SK-N-SH treated with all-trans-retinoic acid at 6 μM for 48 hours (cell line): ENCODE measurements at regions not wholly inside any gene's neighbourhood (a gene's known extent, or its start where the extent isn't known, plus 50 kb on each side); places are given as distances from the start of the nearest gene placed in this dataset.

Experiments
- PATZ1 ChIP-seq: fragments of 250-450 bp; sonication (Bioruptor Pico); IDR thresholded peaks from 2 replicates; pipeline ENCODE4 v1.8.0; 2020; ENCODE audit warnings: mild to moderate bottlenecking, moderate library complexity, borderline replicate concordance
- POU6F1 ChIP-seq: fragments of 250-450 bp; sonication (Bioruptor Pico); IDR thresholded peaks from 2 replicates; pipeline ENCODE4 v1.8.0; 2021; ENCODE audit warnings: low read depth, mild to moderate bottlenecking, moderate library complexity, borderline replicate concordance
- RARB ChIP-seq: fragments of 250-450 bp; sonication (Bioruptor Pico); IDR thresholded peaks from 2 replicates; pipeline ENCODE4 v1.8.0; 2021; ENCODE audit warnings: mild to moderate bottlenecking, moderate library complexity
- SNAI2 ChIP-seq: fragments of 250-450 bp; sonication (Bioruptor Pico); IDR thresholded peaks from 2 replicates; pipeline ENCODE4 v1.5.0; 2020; ENCODE audit warnings: mild to moderate bottlenecking, moderate library complexity
- ZFP3 ChIP-seq: fragments of 250-450 bp; sonication (Bioruptor Pico); IDR thresholded peaks from 2 replicates; pipeline ENCODE4 v1.5.0; 2020; ENCODE audit warnings: mild to moderate bottlenecking, moderate library complexity
- ZFP30 ChIP-seq: fragments of 450-650 bp; formaldehyde crosslinking; IDR thresholded peaks from 2 replicates; pipeline ENCODE4 v1.5.0; 2022; ENCODE audit warnings: mild to moderate bottlenecking, moderate library complexity
- ZNF565 ChIP-seq: fragments of 450-650 bp; formaldehyde crosslinking; conservative IDR thresholded peaks from 2 replicates; pipeline ENCODE4 v1.5.0; 2020; ENCODE audit warnings: low read depth, mild to moderate bottlenecking, moderate library complexity
- ZNF8 ChIP-seq: fragments of 450-650 bp; formaldehyde crosslinking; IDR thresholded peaks from 2 replicates; pipeline ENCODE4 v1.5.0; 2020; ENCODE audit warnings: mild to moderate bottlenecking, moderate library complexity

GRCh38 chr2:8400196-8400595, 281.7 kb upstream of the ID2 start:
- TF ChIP-seq PATZ1 (CRISPR knock-in tag) (no peak), ZFP3 (CRISPR knock-in tag) (no peak), SNAI2 (no peak), ZFP30 (no peak), ZNF8 (no peak), ZNF565 (CRISPR knock-in tag) (no peak), POU6F1 (CRISPR knock-in tag) (no peak), RARB (CRISPR knock-in tag) (no peak)
